Bronchial epithelial cell (primary cell): ENCODE measurements at regions not wholly inside any gene's neighbourhood (a gene's known extent, or its start where the extent isn't known, plus 50 kb on each side); places are given as distances from the start of the nearest gene placed in this dataset.

Experiments
- DNase-seq: peaks from one replicate; pipeline ENCODE4 v3.0.0-alpha.2; 2010; ENCODE audit warnings: low read depth
- FAIRE-seq: peaks from 2 replicates; lab custom pipeline; 2011; peaks lifted over from hg19 to GRCh38; lab: Jason Lieb, UNC
- H3K27me3 ChIP-seq: 2 replicates; pipeline ENCODE4 v1.5.1; 2011; ENCODE audit warnings: low read length; ENCODE audit not compliant: control insufficient read depth, insufficient read depth
- H3K36me3 ChIP-seq: 2 replicates; pipeline ENCODE4 v1.5.1; 2011; ENCODE audit warnings: low read length; ENCODE audit not compliant: control insufficient read depth, insufficient read depth
- H3K4me3 ChIP-seq: 2 replicates; pipeline ENCODE4 v1.5.1; 2011; ENCODE audit warnings: mild to moderate bottlenecking, low read depth, low read length, control low read depth
- TF ChIP-seq, protein P1 (sequence below): IDR thresholded peaks from 2 replicates; pipeline ENCODE4 v1.5.1; 2011; ENCODE audit warnings: mild to moderate bottlenecking, moderate library complexity, low read length, control low read depth, inconsistent platforms; ENCODE audit not compliant: insufficient read depth, severe bottlenecking

DNA sequence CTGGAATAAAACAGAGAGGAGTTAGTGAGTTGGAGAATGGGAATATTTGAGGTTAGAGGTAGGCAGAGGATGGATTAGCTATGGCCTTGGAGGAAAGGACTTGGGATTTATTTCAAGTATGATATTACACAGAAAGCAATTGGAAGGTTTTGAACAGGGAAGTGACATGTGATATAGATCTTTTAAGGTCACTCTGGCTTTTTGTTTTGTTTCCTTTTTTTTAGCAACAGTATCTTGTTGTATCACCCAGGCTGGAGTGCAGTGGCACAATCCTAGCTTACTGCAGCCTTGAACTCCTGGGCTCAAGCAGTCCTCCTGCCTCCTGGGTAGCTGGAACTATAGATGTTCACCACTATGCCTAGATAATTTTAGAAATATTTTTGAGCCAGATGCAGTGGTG is 190.3 kb downstream of the UTRN start:
- Histone ChIP-seq H3K36me3 (no peaks in the 10 kb centered on the region), H3K4me3 (no peak overlapping the region), H3K27me3 (no peaks in the 10 kb centered on the region)
- FAIRE-seq = no peak
- no peak for DNase-seq
- TF ChIP-seq, protein P1, sequence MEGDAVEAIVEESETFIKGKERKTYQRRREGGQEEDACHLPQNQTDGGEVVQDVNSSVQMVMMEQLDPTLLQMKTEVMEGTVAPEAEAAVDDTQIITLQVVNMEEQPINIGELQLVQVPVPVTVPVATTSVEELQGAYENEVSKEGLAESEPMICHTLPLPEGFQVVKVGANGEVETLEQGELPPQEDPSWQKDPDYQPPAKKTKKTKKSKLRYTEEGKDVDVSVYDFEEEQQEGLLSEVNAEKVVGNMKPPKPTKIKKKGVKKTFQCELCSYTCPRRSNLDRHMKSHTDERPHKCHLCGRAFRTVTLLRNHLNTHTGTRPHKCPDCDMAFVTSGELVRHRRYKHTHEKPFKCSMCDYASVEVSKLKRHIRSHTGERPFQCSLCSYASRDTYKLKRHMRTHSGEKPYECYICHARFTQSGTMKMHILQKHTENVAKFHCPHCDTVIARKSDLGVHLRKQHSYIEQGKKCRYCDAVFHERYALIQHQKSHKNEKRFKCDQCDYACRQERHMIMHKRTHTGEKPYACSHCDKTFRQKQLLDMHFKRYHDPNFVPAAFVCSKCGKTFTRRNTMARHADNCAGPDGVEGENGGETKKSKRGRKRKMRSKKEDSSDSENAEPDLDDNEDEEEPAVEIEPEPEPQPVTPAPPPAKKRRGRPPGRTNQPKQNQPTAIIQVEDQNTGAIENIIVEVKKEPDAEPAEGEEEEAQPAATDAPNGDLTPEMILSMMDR = no peak

DNA sequence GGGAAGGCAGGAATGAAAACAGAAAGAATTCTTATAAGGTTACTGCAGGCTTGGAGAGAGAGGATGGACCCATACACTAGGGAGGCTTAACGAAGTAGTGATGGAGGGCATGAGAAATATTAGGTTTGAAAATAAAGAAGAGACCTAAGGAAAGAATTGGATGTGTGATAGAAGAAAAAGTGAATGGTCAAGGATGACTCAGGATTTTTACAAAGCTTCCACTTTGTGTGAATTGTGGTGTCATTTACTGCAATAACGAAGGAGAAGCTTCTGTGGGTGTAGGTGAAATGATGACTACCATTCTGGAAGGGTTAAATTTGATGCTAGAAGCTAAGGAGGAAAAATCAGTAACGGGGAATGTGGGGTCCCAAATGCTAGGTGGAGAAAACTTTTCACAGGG is 191.2 kb downstream of the UTRN start:
- no peaks in the 10 kb centered on the region for H3K27me3 ChIP-seq
- TF ChIP-seq, protein P1 = no peak
- no peak overlapping the region for H3K4me3 ChIP-seq
- DNase-seq = no peak
- FAIRE-seq = no peak
- H3K36me3 ChIP-seq = no peaks in the 10 kb centered on the region

DNA sequence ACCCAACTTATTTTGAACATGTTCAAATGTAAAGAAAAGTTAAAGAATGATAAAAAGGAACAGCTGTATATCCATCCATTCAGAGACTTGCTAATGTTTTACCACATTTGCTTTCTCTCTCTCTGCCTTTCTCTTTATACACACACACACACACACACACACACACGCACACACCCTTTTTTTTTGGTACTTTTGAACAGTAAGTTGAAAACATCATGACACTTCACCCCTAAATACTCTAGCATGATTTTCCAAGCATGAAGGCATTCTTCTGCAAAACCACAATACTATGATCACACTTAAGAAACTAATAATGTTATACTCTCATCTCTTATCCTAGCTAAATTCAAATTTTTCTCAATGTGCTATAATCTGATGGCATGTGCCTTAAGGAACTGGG is 192.3 kb downstream of the UTRN start:
- no peaks in the 10 kb centered on the region for H3K36me3 ChIP-seq
- TF ChIP-seq, protein P1 = no peak
- no peaks in the 10 kb centered on the region for H3K27me3 ChIP-seq
- H3K4me3 ChIP-seq = no peak overlapping the region
- DNase-seq (no peak), FAIRE-seq (no peak)

DNA sequence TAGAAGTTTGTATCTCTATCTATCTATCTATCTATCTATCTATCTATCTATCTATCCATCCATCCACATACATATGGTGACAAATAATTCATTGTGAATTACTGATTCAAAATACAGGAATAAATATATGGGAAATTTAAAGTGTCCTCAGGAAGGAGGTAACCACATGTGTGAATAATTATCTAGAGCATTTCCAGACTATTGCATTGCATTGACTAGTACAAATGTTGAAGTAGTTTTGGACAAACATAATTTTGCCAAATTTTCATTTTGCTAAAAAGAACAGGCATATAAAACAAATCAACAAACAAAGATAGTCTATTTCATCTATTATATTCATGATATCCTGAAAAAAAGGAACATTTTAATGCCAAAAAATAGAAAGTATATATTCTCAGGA is 192.7 kb downstream of the UTRN start:
- Histone ChIP-seq H3K36me3 (no peaks in the 10 kb centered on the region), H3K27me3 (no peaks in the 10 kb centered on the region), H3K4me3 (no peak overlapping the region)
- TF ChIP-seq, protein P1 = no peak
- FAIRE-seq = no peak
- DNase-seq = no peak

DNA sequence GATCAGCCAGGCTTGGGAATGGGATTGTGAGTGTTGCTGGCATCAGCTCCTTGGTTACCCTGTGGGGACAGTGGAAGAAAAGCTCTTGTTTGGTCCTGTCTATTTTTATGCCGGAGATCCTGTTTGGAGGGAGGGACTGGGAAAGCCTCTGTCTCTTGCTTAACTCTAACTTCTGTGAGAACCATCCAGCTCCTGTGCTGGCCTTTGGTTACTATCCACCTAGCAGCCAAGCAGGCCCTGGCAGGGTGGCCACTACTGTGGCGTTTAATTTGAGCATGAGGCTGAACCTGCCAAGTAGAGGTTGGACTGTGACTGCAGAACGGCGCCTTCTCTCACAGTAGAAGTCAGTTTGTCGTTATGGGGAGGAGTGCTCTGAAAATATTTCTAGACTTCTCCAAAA is 193.3 kb downstream of the UTRN start:
- H3K4me3 ChIP-seq = no peak overlapping the region
- DNase-seq (no peak), FAIRE-seq (no peak)
- TF ChIP-seq, protein P1 = no peak
- no peaks in the 10 kb centered on the region for H3K36me3 ChIP-seq
- H3K27me3 ChIP-seq = no peaks in the 10 kb centered on the region

DNA sequence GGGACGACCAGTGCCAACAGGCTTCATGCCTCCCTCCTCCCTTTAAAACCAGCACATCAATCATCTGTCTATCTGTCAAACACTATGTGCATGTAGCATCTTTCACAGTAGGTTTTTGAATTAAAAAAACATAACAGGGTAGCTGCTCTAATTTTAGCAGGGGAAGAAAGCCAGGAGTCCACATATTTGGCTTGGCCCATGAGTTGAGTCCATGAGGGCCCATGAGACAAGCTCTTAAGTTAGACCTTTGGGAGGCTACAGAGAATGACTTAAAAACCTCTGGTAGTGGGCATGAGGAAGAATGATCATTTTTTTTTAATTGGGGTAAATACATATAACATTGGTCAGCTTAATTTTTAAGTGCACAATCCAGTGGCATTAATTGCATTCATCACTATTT is 194.9 kb downstream of the UTRN start:
- H3K4me3 ChIP-seq = no peak overlapping the region
- no peak for FAIRE-seq
- no peaks in the 10 kb centered on the region for H3K27me3 ChIP-seq
- TF ChIP-seq, protein P1 = no peak
- no peak for DNase-seq
- H3K36me3 ChIP-seq = no peaks in the 10 kb centered on the region
